HCT116 (cell line): ENCODE measurements at regions not wholly inside any gene's neighbourhood (a gene's known extent, or its start where the extent isn't known, plus 50 kb on each side); places are given as distances from the start of the nearest gene placed in this dataset.

Experiments
- EZH2phosphoT487 ChIP-seq: fragments of 200-600 bp; IDR thresholded peaks from 2 replicates; pipeline ENCODE4 v1.6.1; 2018; ENCODE audit warnings: antibody characterized with exemption, borderline replicate concordance
- POLR2AphosphoS5 ChIP-seq: IDR thresholded peaks from 2 replicates; pipeline ENCODE4 v1.6.1; 2011; ENCODE audit warnings: mild to moderate bottlenecking, low read depth, low read length, moderate library complexity
- ZNF274 ChIP-seq: fragments of 200-500 bp; sonication (Bioruptor generic); IDR thresholded peaks from 2 replicates; pipeline ENCODE4 v1.6.1; 2014; ENCODE audit warnings: mild to moderate bottlenecking, low read depth, low read length, inconsistent platforms

GRCh38 chr12:126144603-126145002, 1079.4 kb downstream of the AACS start:
- TF ChIP-seq ZNF274 (no peak), POLR2AphosphoS5 (no peak), EZH2phosphoT487 (no peak)
